PC-9 (cell line): ENCODE measurements at regions not wholly inside any gene's neighbourhood (a gene's known extent, or its start where the extent isn't known, plus 50 kb on each side); places are given as distances from the start of the nearest gene placed in this dataset.

Source experiments
- BruUV-seq: library from RNA; stranded (reverse); fragments of 400-500 nt; replicated peaks from 2 replicates; lab custom pipeline; 2021; lab: Mats Ljungman, UMichigan
- CTCF ChIA-PET: fragments of 300-600 bp; sonication (Branson Sonifier 250); formaldehyde crosslinking; loops from one replicate; lab custom pipeline; 2022; ENCODE audit warnings: antibody characterized with exemption; lab: Charles Lee
- POLR2A ChIA-PET: fragments of 300-600 bp; sonication (Branson Sonifier 250); formaldehyde crosslinking; loops from one replicate; lab custom pipeline; 2022; ENCODE audit warnings: antibody characterized with exemption; ENCODE audit not compliant: unreplicated experiment; lab: Charles Lee
- DNase-seq, 2 experiments: peaks; one replicate each; pipeline versions ENCODE4 v3.0.0 to v3.0.0-alpha.2; 2015 to 2022; ENCODE audit warnings: mixed read lengths in 1 of 2
- H2AFZ ChIP-seq: fragments of 200-600 bp; sonication (generic); 2 replicates; pipeline ENCODE4 v1.8.1; 2017; ENCODE audit warnings: antibody characterized with exemption
- H3F3A ChIP-seq: fragments of 200-600 bp; sonication (generic); 2 replicates; pipeline ENCODE4 v1.8.1; 2017; ENCODE audit warnings: antibody characterized with exemption, mild to moderate bottlenecking, low read depth; ENCODE audit not compliant: insufficient read depth
- H3K27ac ChIP-seq: fragments of 200-600 bp; sonication (generic); 2 replicates; pipeline ENCODE4 v1.6.1; 2016; ENCODE audit warnings: mixed run types
- H3K27me3 ChIP-seq: fragments of 200-600 bp; sonication (generic); 2 replicates; pipeline ENCODE4 v1.6.1; 2016; ENCODE audit warnings: low read depth, mixed run types; ENCODE audit not compliant: insufficient read depth
- H3K36me3 ChIP-seq: fragments of 200-600 bp; sonication (generic); 2 replicates; pipeline ENCODE4 v1.6.1; 2016; ENCODE audit warnings: low read depth, mixed run types
- H3K4me1 ChIP-seq: fragments of 200-600 bp; sonication (generic); replicated peaks from 2 replicates; pipeline ENCODE4 v1.6.1; 2016; ENCODE audit warnings: mixed run types; ENCODE audit not compliant: insufficient read depth
- H3K4me2 ChIP-seq: fragments of 200-600 bp; sonication (generic); 2 replicates; pipeline ENCODE4 v1.6.1; 2017; ENCODE audit warnings: mixed run types
- H3K4me3 ChIP-seq: fragments of 200-600 bp; sonication (generic); 2 replicates; pipeline ENCODE4 v1.6.1; 2016; ENCODE audit warnings: mixed run types
- H3K79me2 ChIP-seq: fragments of 200-600 bp; sonication (generic); 2 replicates; pipeline ENCODE4 v1.6.1; 2017; ENCODE audit warnings: low read depth, mixed run types
- H3K9me2 ChIP-seq: fragments of 200-600 bp; sonication (generic); 2 replicates; pipeline ENCODE4 v1.8.1; 2017; ENCODE audit warnings: mild to moderate bottlenecking; ENCODE audit not compliant: insufficient read depth
- H3K9me3 ChIP-seq: fragments of 200-600 bp; sonication (generic); 2 replicates; pipeline ENCODE4 v1.8.1; 2016; ENCODE audit warnings: low read depth; ENCODE audit not compliant: insufficient read depth
- H4K20me1 ChIP-seq: fragments of 200-600 bp; sonication (generic); 2 replicates; pipeline ENCODE4 v1.8.1; 2017; ENCODE audit not compliant: insufficient read depth
- CTCF ChIP-seq: fragments of 200-600 bp; sonication (generic); conservative IDR thresholded peaks from 2 replicates; pipeline ENCODE4 v1.6.1; 2017; ENCODE audit warnings: mixed run types, antibody characterized with exemption, mild to moderate bottlenecking, moderate library complexity
- EZH2 ChIP-seq: fragments of 200-600 bp; sonication (generic); IDR thresholded peaks from 2 replicates; pipeline ENCODE4 v1.8.0; 2017; ENCODE audit warnings: antibody characterized with exemption, low read depth
- intact Hi-C: fragments of 100-400 bp; cut with micrococcal nuclease; formaldehyde crosslinking; loops from one replicate; pipeline ENCODE4 v1.10.0; 2022; ENCODE audit not compliant: unreplicated experiment

GRCh38 chr6:10180138-10181074 lies 234.5 kb downstream of the TFAP2A start:
- no TSS peak for BruUV-seq

GRCh38 chr6:10177704-10178103 lies 237.2 kb downstream of the TFAP2A start:
- H2AFZ ChIP-seq = no peak overlapping the region
- intact Hi-C loops = no loop called here
- ChIA-PET POLR2A (interaction anchor here (0.5 to 0.7 kb wide), 3 partner anchors 91 to 351 kb away, joined by 3 to 5 read pairs (median 3); no protein-coding TSS in a partner anchor), CTCF (no interaction called here)
- no TSS peak for BruUV-seq
- no peaks in the 10 kb centered on the region for H3K27me3 ChIP-seq
- no peaks in the 10 kb centered on the region for H3K79me2 ChIP-seq
- DNase-seq = peak in 1 of 2 experiments; percentile 50
- H3F3A ChIP-seq = no peaks in the 10 kb centered on the region
- peaks cover 7% of the 10 kb centered on the region for H3K4me1 ChIP-seq
- H3K4me2 ChIP-seq = no peak overlapping the region
- H4K20me1 ChIP-seq = no peaks in the 10 kb centered on the region
- no peaks in the 10 kb centered on the region for H3K36me3 ChIP-seq
- no peaks in the 10 kb centered on the region for H3K9me2 ChIP-seq
- no peak overlapping the region for H3K27ac ChIP-seq
- TF ChIP-seq EZH2 = no peak
- no peak for TF ChIP-seq CTCF
- no peak overlapping the region for H3K4me3 ChIP-seq
- no peaks in the 10 kb centered on the region for H3K9me3 ChIP-seq

More at GRCh38 chr6:10180138-10181074, 234.5 kb downstream of the TFAP2A start:
- no peaks in the 10 kb centered on the region for H3K9me3 ChIP-seq
- no peaks in the 10 kb centered on the region for H3K79me2 ChIP-seq
- no peak overlapping the region for H2AFZ ChIP-seq
- H3K36me3 ChIP-seq = no peaks in the 10 kb centered on the region
- ChIA-PET POLR2A (no interaction called here), CTCF (interaction anchor here (0.5 to 0.7 kb wide), 2 partner anchors 143 to 1009 kb away, joined by 6 to 15 read pairs; no protein-coding TSS in a partner anchor)
- no peaks in the 10 kb centered on the region for H4K20me1 ChIP-seq
- no peak overlapping the region for H3K4me2 ChIP-seq
- intact Hi-C loops = no loop called here
- peak in 1 of 2 experiments; percentile 22 for DNase-seq
- no peak overlapping the region for H3K27ac ChIP-seq
- H3K9me2 ChIP-seq = no peaks in the 10 kb centered on the region
- no peaks in the 10 kb centered on the region for H3K27me3 ChIP-seq
- TF ChIP-seq CTCF = no peak
- no peak for TF ChIP-seq EZH2
- H3K4me3 ChIP-seq = no peak overlapping the region
- H3F3A ChIP-seq = no peaks in the 10 kb centered on the region
- peaks cover 7% of the 10 kb centered on the region for H3K4me1 ChIP-seq

- Histone ChIP-seq H3K4me1 (peaks cover 7% of the 10 kb centered on the region), H3K27me3 (no peaks in the 10 kb centered on the region), H3K9me3 (no peaks in the 10 kb centered on the region), H3K4me3 (no peak overlapping the region), H4K20me1 (no peaks in the 10 kb centered on the region), H3K36me3 (no peaks in the 10 kb centered on the region), H3K4me2 (no peak overlapping the region), H3F3A (no peaks in the 10 kb centered on the region), H3K79me2 (no peaks in the 10 kb centered on the region), H3K9me2 (no peaks in the 10 kb centered on the region), H2AFZ (no peak overlapping the region), H3K27ac (peak overlapping the region; percentile 16; the same call in 1 of the 2 replicates)
- TF ChIP-seq EZH2 (no peak), CTCF (no peak)
- BruUV-seq = no TSS peak
- peak in 1 of 2 experiments; percentile 57 for DNase-seq
- ChIA-PET POLR2A (no interaction called here), CTCF (interaction anchor here (0.7 kb wide), 1 partner anchor 240 kb away, joined by 8 read pairs; no protein-coding TSS in a partner anchor)
- intact Hi-C loops = no loop called here
Observed at GRCh38 chr6:10175362-10175761, 239.5 kb downstream of the TFAP2A start.
